ENCODE measurements at regions not wholly inside any gene's neighbourhood (a gene's known extent, or its start where the extent isn't known, plus 50 kb on each side); places are given as distances from the start of the nearest gene placed in this dataset.

DNA sequence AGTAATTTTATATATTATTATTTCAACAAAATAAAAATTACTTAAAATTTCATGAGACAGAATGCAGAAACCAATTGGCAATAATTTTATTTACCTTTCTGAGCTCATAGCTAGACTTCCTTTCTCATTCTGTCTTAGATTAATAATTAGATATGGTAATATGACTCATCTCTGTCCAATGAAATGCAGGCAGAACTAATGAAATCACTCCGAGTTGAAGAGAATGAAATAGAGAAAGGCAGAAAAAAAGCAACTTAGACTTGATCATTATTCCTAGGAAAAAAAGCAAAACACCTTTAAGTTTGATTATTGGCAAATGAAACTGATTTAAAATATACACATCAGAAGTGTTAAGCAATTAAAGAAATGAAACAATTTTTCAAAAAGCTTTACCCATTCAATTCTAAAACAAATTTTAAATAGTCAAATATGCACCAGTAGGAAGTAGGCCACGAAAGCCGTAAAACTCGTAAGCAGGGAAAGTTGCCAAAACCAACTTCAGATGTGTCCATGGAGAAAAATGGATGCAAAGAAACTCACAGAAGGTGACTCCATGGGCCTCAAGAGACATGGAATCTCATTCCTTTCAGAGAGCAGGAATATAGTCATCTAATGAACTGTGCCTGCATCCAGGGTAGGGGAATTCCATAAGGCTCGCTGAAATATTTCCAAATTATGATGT lies 293.8 kb upstream of the RGS17 start:
- TF ChIP-seq NR3C1 (CRISPR knock-in tag; IDR thresholded peaks at IDR 0.05) (no peak), ZNF24 (IDR thresholded peaks at IDR 0.05) (no peak), ZNF121 (CRISPR knock-in tag; IDR thresholded peaks at IDR 0.05) (no peak), EZH2 (conservative IDR thresholded peaks at IDR 0.05; ENCODE audit: low read depth, low read length) (no peak)
- TF ChIP-seq, protein P1, sequence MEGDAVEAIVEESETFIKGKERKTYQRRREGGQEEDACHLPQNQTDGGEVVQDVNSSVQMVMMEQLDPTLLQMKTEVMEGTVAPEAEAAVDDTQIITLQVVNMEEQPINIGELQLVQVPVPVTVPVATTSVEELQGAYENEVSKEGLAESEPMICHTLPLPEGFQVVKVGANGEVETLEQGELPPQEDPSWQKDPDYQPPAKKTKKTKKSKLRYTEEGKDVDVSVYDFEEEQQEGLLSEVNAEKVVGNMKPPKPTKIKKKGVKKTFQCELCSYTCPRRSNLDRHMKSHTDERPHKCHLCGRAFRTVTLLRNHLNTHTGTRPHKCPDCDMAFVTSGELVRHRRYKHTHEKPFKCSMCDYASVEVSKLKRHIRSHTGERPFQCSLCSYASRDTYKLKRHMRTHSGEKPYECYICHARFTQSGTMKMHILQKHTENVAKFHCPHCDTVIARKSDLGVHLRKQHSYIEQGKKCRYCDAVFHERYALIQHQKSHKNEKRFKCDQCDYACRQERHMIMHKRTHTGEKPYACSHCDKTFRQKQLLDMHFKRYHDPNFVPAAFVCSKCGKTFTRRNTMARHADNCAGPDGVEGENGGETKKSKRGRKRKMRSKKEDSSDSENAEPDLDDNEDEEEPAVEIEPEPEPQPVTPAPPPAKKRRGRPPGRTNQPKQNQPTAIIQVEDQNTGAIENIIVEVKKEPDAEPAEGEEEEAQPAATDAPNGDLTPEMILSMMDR (CRISPR knock-in tag; IDR thresholded peaks at IDR 0.05) = no peak
- TF ChIP-seq, protein P2, sequence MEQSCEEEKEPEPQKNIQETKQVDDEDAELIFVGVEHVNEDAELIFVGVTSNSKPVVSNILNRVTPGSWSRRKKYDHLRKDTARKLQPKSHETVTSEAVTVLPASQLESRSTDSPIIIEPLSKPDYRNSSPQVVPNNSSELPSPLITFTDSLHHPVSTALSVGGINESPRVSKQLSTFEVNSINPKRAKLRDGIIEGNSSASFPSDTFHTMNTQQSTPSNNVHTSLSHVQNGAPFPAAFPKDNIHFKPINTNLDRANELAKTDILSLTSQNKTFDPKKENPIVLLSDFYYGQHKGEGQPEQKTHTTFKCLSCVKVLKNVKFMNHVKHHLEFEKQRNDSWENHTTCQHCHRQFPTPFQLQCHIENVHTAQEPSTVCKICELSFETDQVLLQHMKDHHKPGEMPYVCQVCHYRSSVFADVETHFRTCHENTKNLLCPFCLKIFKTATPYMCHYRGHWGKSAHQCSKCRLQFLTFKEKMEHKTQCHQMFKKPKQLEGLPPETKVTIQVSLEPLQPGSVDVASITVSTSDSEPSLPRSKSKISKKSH (CRISPR knock-in tag; IDR thresholded peaks at IDR 0.05; ENCODE audit: borderline replicate concordance) = no peak
